H54 (cell line): ENCODE measurements at regions not wholly inside any gene's neighbourhood (a gene's known extent, or its start where the extent isn't known, plus 50 kb on each side); places are given as distances from the start of the nearest gene placed in this dataset.
"Not testable (repeated sequence)": the region's sequence is repeated elsewhere in the genome, so short reads cannot be mapped to it uniquely, and the experiment has no call there.

Experiments used
- DNase-seq: peaks from one replicate; pipeline ENCODE4 v3.0.0; 2011; ENCODE audit warnings: low spot score, mixed read lengths; ENCODE audit not compliant: insufficient read length
- FAIRE-seq: peaks from 3 replicates; lab custom pipeline; 2011; peaks lifted over from hg19 to GRCh38; lab: Jason Lieb, UNC
- POLR2A ChIP-seq: IDR thresholded peaks from 2 replicates; pipeline ENCODE4 v1.6.1; 2011; ENCODE audit warnings: low read depth, mild to moderate bottlenecking, low read length

GRCh38 chr18:59067873-59068272, 71.8 kb upstream of the SEC11C start:
- no peak for DNase-seq
- no peak for TF ChIP-seq POLR2A
- no peak for FAIRE-seq

GRCh38 chr18:59068276-59069071, 71.2 kb upstream of the SEC11C start:
- DNase-seq (no peak), FAIRE-seq (no peak)
- TF ChIP-seq POLR2A: no peak

DNA sequence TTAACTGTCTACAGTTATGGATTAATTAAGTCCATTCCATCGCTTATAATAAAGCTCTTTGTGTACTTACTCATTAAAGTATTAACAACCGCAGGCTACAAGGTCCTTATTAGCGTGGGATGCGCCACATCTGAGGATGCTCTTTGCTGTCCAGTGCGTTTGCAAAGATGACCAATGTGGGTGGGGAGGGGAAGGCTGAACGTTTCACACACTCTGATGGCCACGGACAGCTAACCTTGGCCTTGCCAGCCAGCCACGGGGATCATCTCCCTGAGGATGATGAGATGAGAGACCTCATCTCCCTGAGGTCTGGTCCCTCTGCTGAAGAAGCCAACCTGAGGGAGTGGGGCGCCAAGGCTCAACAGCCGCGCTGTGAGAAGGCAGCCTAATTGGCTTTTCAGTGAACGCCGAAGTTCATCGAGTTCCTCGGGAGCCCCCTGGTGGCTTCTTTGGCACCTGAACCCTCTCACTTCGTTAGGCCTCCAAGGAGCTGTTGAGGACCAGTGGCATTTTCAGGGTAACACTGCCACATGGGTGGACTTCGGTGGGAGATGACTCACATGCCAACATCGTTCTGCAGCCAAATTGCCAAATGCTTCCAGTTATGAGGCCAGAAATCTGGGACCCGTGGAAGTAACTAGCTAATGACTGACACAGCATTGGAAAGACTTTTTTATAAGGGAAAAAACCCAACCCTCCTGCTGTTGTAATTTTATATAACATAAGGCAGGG, 69.3 kb upstream of the SEC11C start:
- FAIRE-seq (peak; percentile 48), DNase-seq (peak; percentile 36)
- TF ChIP-seq POLR2A: no peak

DNA sequence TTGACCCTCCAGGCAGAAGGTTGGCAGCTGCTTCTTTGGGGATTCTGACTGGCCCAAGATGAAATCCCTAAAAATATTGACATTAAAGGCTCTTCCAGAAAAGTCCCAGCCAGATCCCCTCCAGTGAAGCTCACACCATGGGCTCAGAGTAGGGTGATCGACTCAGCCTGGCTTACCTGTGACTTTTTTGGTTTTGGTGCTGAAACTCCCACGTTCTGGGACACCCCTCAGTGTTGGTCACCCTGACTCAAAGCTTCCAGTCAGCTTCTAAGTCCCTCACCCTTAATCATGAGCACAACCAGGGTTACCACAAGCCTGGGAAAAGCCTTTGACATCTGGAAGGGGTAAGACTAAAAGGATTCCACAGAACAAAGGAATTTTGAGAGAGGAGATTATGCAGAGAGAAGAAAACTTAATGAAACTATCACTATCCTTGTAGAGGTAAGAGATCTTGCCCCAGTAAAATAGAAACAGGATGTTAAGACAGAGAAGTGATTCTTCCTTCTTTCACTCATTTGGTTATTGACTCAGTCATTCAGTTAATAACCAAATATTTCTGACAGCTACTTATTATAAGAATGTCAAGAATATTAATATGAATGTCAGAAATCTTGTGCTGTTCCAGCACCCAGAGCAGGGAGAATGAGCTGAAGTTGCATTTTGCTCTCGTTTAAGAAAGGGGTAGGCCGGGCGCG, 66.8 kb upstream of the SEC11C start:
- no peak for FAIRE-seq
- TF ChIP-seq POLR2A: no peak
- DNase-seq: no peak

DNA sequence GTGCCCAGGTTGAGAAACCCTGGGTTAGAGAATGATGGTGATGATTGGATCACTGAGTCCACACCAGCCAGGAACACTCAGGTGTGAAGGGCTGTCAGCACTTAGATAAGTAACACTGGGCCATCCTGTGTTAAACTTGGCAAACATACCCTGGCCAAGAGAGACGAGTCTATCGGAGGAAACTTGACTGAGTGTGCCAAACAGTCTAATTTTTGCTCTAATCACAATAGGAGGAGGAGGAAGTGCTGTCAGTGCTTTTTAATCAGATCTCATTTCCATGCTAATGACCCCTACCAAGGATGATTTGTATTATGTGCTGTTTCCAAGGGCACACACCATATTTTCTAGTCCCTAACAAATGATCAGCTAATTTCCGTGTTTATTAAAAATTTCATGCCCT, 63.8 kb upstream of the SEC11C start:
- no peak for DNase-seq
- FAIRE-seq: no peak
- TF ChIP-seq POLR2A: no peak

DNA sequence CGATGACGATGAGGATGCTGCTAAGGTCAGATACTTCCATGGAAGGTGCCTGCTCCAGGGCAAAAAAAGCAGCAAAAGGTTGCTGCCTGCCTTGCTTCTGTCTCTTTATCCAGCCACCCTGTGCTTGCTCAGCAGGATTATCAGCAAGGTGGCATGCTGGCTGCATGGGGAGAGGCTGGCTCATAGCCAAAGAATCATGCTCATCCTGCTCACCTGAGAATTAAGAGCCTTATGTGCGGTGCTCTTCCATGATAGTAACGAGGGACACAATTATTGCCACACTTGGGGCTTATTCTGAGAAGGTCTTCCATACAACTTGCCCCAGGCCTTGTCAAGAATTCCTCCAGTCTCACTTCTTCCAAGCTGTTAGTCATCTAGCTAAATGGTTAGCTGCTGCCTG, 60.4 kb upstream of the SEC11C start:
- no peak for DNase-seq

GRCh38 chr18:59079687-59080501, 59.8 kb upstream of the SEC11C start:
- not testable (repeated sequence) for FAIRE-seq, DNase-seq

More for the DNA sequence above, 60.4 kb upstream of the SEC11C start:
- no peak for TF ChIP-seq POLR2A
- FAIRE-seq: no peak

DNA sequence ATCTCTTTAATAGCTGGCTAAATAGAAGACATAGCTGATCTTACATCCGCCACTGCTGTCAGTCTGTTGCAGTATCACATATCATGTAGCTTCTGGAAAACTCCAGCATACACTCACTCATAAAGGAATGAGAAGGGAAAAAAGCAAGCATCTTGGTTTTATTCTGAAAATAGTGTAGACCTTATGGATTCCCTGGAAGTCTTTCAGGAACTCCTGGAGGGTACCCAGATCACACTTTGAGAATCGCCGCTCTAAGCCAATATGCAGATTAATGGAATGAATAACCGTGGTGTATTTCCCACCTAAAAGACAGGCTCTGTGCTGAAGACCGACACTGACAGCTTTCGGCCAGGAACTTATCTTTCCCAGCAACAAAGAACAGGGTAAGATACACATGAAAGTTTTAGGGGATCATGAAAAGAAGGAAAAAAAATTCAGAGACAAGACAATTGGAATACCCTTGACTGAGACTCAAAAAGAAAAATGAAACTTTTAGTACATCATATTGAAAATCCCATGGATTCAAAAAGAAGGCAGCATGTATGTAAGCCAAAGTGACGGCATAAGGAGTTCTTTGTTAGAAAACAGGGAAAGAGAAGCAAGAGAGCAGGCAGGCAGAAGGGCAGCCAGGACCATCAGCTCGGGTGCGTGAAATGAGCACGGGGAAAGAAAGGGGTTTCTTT, 56.4 kb upstream of the SEC11C start:
- no peak for TF ChIP-seq POLR2A
- FAIRE-seq (no peak), DNase-seq (no peak)

DNA sequence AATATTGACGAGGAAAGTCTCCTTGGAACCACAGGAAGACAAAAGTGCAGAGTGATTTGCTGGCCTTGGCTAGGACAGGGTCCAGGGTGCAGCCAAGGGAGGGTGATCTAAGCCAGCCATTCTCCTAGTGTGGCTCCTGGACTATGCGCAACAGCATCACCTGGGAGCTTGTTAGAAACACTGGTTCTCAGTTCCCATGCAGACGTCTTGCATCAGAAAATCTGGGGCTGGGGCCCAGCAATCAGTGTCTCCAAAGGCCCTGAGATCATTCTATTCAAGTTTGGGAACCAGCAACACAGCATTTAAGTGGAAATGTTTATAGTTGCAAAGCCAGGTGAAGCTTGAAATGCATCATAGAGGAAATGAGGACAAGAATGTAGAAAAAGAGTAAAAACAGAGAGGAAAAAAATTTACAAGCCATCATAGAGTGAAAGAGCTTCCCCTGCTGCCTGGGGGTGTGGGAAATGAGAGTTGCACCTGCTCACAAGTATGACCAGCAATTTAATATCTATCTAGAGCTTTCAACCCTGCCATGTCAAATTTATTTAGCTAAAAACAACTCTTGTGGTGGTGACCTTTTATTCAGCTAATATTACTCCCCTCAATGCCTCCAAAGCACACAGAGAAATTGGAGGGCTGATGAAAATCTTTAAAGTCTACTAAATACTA, 54.4 kb upstream of the SEC11C start:
- DNase-seq: no peak
- no peak for FAIRE-seq
- no peak for TF ChIP-seq POLR2A

DNA sequence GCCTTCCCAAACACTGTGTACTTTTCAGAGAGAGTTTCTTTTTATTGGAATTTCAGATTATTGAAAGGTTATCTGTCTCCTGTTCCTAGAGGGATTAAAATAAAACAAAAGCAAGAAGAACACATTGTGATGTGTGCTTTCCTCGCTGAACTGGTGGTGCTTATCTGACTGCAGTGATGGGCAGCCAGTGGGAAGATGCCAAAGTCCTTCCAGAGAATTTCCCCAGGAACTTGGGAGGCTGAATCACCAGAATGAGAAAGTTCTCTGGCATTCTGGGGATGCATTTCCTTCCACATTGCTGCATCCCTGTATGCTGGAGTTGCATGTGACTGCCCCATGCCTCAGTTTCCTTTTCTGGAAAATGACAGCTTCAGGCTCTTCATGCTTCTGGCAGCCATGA, 53.9 kb upstream of the SEC11C start:
- DNase-seq (no peak), FAIRE-seq (no peak)
- TF ChIP-seq POLR2A: no peak

DNA sequence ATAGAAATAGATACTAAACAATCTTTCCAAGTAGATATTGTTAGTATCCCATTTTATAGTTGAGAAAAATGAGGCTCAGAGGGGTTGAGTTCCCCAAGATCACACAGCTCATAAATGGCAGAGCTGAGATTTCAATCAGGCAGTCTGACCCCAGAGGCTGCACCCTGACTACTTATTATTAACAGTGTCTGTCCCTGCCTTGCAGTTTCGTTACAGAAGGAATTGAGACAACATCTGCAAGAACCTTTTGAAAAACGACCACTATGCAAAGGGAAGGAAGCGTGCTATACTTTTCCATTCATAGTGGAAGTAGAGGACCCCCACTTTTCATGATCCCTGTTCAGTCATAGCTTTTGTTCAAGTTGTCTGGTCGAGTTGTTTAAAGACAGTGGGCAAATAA, 53.2 kb upstream of the SEC11C start:
- DNase-seq (no peak), FAIRE-seq (no peak)
- TF ChIP-seq POLR2A: no peak

DNA sequence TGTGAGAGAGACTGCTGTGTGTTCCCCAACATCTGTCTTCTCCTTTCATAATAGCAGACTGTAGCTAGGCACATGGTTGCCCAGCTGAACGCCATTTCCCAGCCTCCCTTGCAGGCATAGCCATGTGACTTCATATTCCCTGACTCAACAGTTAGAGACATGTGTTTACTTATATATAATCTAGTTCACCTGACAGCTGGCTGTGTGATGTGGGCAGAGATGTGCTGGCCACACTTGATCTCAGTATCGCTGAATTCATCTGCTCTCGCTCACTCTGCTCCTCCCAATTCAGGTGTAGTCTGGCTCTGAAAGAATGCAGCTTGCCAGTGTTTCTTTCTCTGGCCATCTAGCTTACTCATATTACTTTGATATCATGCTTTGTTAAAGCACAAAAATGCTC, 52.3 kb upstream of the SEC11C start:
- no peak for TF ChIP-seq POLR2A
- no peak for DNase-seq
- FAIRE-seq: no peak
